Thyroid gland (tissue), 4 donors: ENCODE measurements at regions not wholly inside any gene's neighbourhood (a gene's known extent, or its start where the extent isn't known, plus 50 kb on each side); places are given as distances from the start of the nearest gene placed in this dataset.

Experiments used
- DNase-seq, 2 donors: peaks; one replicate each; pipeline ENCODE4 v3.0.0-alpha.2; 2019
- H3K27ac ChIP-seq, 3 donors: fragments of 200-600 bp; sonication (generic); 1 replicate in 2 of 3; 2 replicates in 1 of 3; pipeline ENCODE4 v1.5.1; 2016 to 2019; ENCODE audit warnings: mild to moderate bottlenecking in 1 of 3, moderate library complexity in 1 of 3
- H3K27me3 ChIP-seq: fragments of 200-600 bp; sonication (generic); one replicate; pipeline ENCODE4 v1.5.1; 2019
- H3K36me3 ChIP-seq, 2 donors: fragments of 200-600 bp; sonication (generic); one replicate each; pipeline ENCODE4 v1.5.1; 2016 to 2019
- H3K4me1 ChIP-seq, 2 donors: fragments of 200-600 bp; sonication (generic); one replicate each; pipeline ENCODE4 v1.5.1; 2017 to 2019
- H3K4me3 ChIP-seq, 3 donors: fragments of 200-600 bp; sonication (generic); replicated peaks in 1 of 3; 1 replicate in 2 of 3; 2 replicates in 1 of 3; pipeline ENCODE4 v1.5.1; 2016; ENCODE audit warnings: mild to moderate bottlenecking in 1 of 3
- H3K9me3 ChIP-seq: fragments of 200-600 bp; sonication (generic); one replicate; pipeline ENCODE4 v1.5.1; 2017
- CTCF ChIP-seq, 6 experiments: fragments of 200-600 bp in 3 of 6; fragments of 450-650 bp in 3 of 6; sonication (generic) in 3 of 6; IDR thresholded peaks; one replicate each; pipeline ENCODE4 v1.5.1; 2016 to 2019; ENCODE audit warnings: antibody characterized with exemption in 6 of 6, mild to moderate bottlenecking in 2 of 6, inconsistent platforms in 1 of 6, moderate library complexity in 1 of 6
- POLR2A ChIP-seq, 2 donors: fragments of 450-650 bp; IDR thresholded peaks; one replicate each; pipeline ENCODE4 v1.6.1; 2017; ENCODE audit warnings: antibody characterized with exemption in 2 of 2, mild to moderate bottlenecking in 2 of 2, moderate library complexity in 1 of 2
- WGBS, 2 donors: methylation state at CpG; one replicate each; pipeline ENCODE4 v1.1.5; 2017; 5-methylcytosine and 5-hydroxymethylcytosine counted together
- intact Hi-C: fragments of 100-400 bp; cut with DNase I; formaldehyde crosslinking; loops from one replicate; pipeline ENCODE4 v1.15.1; 2023

- intact Hi-C loops, result no loop called here
- no peak for TF ChIP-seq CTCF (IDR thresholded peaks at IDR 0.05)
- no peak for TF ChIP-seq POLR2A (IDR thresholded peaks at IDR 0.05)
- no peaks in the 10 kb centered on the region for H3K36me3 ChIP-seq
- DNase-seq, result no peak
- no peaks in the 10 kb centered on the region for H3K27me3 ChIP-seq
- WGBS, 2 donors, result 56 to 61% methylated on average over 4 of the region's 4 CpGs
- H3K4me3 ChIP-seq, result no peak overlapping the region
- peaks cover 14 to 22% of the 10 kb centered on the region in 2 donors for H3K4me1 ChIP-seq
- peak overlapping the region; percentile 73 to 90 (median 77) for H3K27ac ChIP-seq
- no peaks in the 10 kb centered on the region for H3K9me3 ChIP-seq
These were observed 59.3 kb upstream of the MYO10 start for GRCh38 chr5:16995372-16995771.

DNA sequence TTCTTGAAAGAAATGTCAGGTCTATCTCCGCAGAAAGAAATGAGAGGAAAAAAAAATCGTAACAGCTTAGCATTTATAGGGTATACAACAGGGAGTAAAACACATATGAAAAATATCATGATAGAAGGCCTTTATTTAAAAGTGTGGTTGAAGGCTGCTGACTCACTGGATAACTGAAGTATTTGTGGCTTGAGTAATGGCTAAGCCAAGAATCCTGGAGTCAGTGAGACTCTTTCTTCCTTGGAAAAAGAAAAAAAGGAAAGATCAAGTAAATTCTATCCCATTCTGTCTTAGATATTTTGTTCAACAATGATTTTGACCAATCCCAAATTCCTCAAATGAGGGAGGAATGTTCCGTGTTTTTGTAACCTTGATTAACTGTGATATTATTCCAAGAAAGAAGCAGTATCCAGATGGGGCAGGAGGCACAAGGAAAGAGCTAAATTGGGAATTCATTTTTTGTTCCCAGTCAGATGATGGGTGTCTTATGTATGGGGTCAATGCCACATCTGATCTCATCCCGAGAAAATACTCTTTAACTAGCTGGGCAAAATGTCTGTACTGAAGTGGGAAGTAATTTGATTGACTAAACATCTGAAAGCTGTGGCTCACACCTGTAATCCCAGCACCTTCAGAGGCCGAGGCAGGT lies 64.3 kb upstream of the MYO10 start:
- Histone ChIP-seq H3K9me3 (no peaks in the 10 kb centered on the region), H3K4me3 (no peak overlapping the region), H3K4me1 (peaks cover 14 to 19% of the 10 kb centered on the region in 2 donors), H3K27ac (peak overlapping the region in 2 of 3 donors; percentile 25 to 45), H3K27me3 (no peaks in the 10 kb centered on the region), H3K36me3 (no peaks in the 10 kb centered on the region)
- no peak for TF ChIP-seq CTCF (IDR thresholded peaks at IDR 0.05)
- intact Hi-C loops, result no loop called here
- 67 to 80% methylated on average over 4 to 5 of the region's 5 CpGs for WGBS, 2 donors
- no peak for DNase-seq

- 71 to 78% methylated on average over 3 of the region's 3 CpGs for WGBS, 2 donors
These were observed 65.3 kb upstream of the MYO10 start for GRCh38 chr5:17001428-17001827.

DNA sequence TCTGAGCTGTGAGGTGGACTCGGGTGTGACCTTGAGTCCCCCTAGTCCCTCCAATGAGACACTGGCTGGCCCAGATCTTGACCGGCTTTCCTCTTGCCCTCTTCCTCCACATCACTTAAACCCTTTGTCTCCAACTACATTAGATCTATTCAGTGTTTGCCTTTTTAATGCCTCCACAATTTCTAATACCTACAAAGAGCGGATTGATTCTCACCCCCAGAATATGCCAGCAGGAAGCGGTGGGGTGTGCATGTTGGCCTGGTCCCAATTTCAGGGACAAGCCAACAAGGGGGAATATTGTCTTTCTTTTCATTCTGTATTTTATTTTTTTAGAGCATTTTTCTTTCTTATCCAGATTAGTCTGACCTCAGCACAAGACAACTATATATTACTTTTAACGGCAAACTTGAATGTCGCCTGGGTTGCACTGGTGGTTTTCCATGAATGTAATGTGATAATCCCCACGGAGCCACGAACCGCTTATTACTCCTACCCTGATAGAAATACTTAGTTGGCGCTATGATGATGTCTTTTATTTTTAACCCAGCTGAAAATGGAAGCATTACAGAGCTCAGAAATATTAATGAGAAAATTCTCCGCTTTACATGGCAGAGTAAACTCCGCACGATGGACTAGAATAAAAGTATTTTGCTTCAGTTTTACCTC lies 68.5 kb upstream of the MYO10 start:
- Histone ChIP-seq H3K4me1 (peaks cover 12 to 15% of the 10 kb centered on the region in 2 donors), H3K36me3 (no peaks in the 10 kb centered on the region), H3K4me3 (no peak overlapping the region), H3K27ac (no peak overlapping the region), H3K27me3 (no peaks in the 10 kb centered on the region), H3K9me3 (no peaks in the 10 kb centered on the region)
- WGBS, 2 donors, result 81 to 90% methylated on average over 13 of the region's 13 CpGs
- no peak for DNase-seq
- intact Hi-C loops, result no loop called here
- TF ChIP-seq POLR2A (IDR thresholded peaks at IDR 0.05), result no peak

More at GRCh38 chr5:17001428-17001827, 65.3 kb upstream of the MYO10 start:
- H3K4me3 ChIP-seq, result no peak overlapping the region
- H3K36me3 ChIP-seq, result no peaks in the 10 kb centered on the region
- no peaks in the 10 kb centered on the region for H3K27me3 ChIP-seq
- H3K27ac ChIP-seq, result peak overlapping the region; percentile 7 to 56 (median 32)
- no peak for TF ChIP-seq POLR2A (IDR thresholded peaks at IDR 0.05)
- no peak for TF ChIP-seq CTCF (IDR thresholded peaks at IDR 0.05)
- H3K9me3 ChIP-seq, result no peaks in the 10 kb centered on the region
- peaks cover 12 to 15% of the 10 kb centered on the region in 2 donors for H3K4me1 ChIP-seq
- intact Hi-C loops, result no loop called here
- DNase-seq, result no peak

GRCh38 chr5:17005107-17005828 lies 69.2 kb upstream of the MYO10 start:
- Histone ChIP-seq H3K36me3 (no peaks in the 10 kb centered on the region), H3K27ac (no peak overlapping the region), H3K27me3 (no peaks in the 10 kb centered on the region), H3K4me1 (peaks cover 12 to 13% of the 10 kb centered on the region in 2 donors), H3K9me3 (no peaks in the 10 kb centered on the region), H3K4me3 (no peak overlapping the region)
- WGBS, 2 donors, result 87 to 88% methylated on average over 10 of the region's 10 CpGs
- no peak for TF ChIP-seq CTCF (IDR thresholded peaks at IDR 0.05)
- TF ChIP-seq POLR2A (IDR thresholded peaks at IDR 0.05), result no peak
- intact Hi-C loops, result no loop called here
- DNase-seq, result no peak
